ENCODE measurements at regions not wholly inside any gene's neighbourhood (a gene's known extent, or its start where the extent isn't known, plus 50 kb on each side); places are given as distances from the start of the nearest gene placed in this dataset.

DNA sequence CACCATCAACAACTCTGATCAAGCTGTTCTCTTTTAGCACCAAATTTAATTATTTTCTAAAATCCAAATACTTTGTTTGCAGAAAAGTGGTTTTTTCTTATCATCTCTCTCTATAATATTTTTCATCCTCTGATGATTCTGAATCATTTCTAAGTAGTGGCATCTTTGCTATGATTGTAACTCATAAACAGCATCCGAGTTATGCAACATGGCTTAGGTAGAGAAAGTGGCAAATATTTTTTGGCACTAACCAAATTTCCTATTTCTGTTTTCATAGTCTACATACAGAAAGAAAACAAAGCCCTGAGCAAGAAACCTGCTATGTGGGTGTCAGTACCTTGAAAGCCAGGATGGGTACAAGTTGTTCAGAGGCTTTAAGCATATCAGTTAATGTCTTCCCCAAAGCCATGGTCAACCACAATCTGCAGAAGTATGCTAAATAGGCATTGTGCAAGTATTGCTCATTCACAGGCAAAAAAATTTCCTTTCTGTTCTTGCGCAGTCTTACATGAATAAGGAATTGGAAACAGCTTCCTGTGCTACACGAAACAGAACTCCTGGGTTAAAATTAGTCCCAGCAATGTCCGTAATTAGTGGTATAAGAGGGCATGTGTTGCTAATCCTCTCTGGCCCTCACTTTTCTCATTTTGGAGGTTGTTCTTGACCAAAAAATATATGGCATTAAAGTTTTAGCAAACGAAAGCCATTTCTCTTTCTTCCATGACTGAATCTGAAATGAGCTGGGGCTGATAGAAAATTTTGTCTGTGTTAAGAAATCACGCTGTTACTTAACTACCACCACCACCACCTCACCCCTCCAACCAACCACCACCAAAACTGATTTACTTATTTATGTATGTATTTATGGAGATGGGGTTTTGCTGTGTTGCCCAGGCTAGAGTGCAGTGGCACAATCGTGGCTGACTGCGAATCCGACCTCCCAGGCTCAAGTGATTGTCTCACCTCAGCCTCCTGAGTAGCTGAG is 325.6 kb upstream of the MAGI2 start:
- no peak for TF ChIP-seq POLR2A (IDR thresholded peaks at IDR 0.05; ENCODE audit: low read depth, low read length)
- TF ChIP-seq, protein P1, sequence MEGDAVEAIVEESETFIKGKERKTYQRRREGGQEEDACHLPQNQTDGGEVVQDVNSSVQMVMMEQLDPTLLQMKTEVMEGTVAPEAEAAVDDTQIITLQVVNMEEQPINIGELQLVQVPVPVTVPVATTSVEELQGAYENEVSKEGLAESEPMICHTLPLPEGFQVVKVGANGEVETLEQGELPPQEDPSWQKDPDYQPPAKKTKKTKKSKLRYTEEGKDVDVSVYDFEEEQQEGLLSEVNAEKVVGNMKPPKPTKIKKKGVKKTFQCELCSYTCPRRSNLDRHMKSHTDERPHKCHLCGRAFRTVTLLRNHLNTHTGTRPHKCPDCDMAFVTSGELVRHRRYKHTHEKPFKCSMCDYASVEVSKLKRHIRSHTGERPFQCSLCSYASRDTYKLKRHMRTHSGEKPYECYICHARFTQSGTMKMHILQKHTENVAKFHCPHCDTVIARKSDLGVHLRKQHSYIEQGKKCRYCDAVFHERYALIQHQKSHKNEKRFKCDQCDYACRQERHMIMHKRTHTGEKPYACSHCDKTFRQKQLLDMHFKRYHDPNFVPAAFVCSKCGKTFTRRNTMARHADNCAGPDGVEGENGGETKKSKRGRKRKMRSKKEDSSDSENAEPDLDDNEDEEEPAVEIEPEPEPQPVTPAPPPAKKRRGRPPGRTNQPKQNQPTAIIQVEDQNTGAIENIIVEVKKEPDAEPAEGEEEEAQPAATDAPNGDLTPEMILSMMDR (IDR thresholded peaks at IDR 0.05 in 2 of 3, conservative IDR thresholded peaks at IDR 0.05 in 1 of 3; ENCODE audit: control insufficient read depth in 2 of 3, extremely low read depth in 1 of 3, insufficient read depth in 1 of 3, low read depth in 3 of 3, low read length in 3 of 3) = no peak
- no peak for TF ChIP-seq GATAD2B (conservative IDR thresholded peaks at IDR 0.05; ENCODE audit: low read depth)
- TF ChIP-seq IKZF2 (IDR thresholded peaks at IDR 0.05) = no peak
- TF ChIP-seq EZH2 (IDR thresholded peaks at IDR 0.05; ENCODE audit: borderline replicate concordance, control insufficient read depth, low read depth, low read length) = no peak
- TF ChIP-seq RAD21 (IDR thresholded peaks at IDR 0.05; ENCODE audit: insufficient read depth, low read depth, low read length) = no peak
- no peak for TF ChIP-seq BACH1 (IDR thresholded peaks at IDR 0.05; ENCODE audit: borderline replicate concordance)
- TF ChIP-seq SUZ12 (IDR thresholded peaks at IDR 0.05; ENCODE audit: unreplicated experiment) = no peak
- TF ChIP-seq LARP7 (IDR thresholded peaks at IDR 0.05) = no peak
